Keratinocyte (primary cell): ENCODE measurements at regions not wholly inside any gene's neighbourhood (a gene's known extent, or its start where the extent isn't known, plus 50 kb on each side); places are given as distances from the start of the nearest gene placed in this dataset.

Experiments used
- DNase-seq: peaks from one replicate; pipeline ENCODE4 v3.0.0-alpha.2; 2011; ENCODE audit warnings: low read depth, missing footprints, low spot score
- FAIRE-seq: peaks from 2 replicates; lab custom pipeline; 2011; peaks lifted over from hg19 to GRCh38; lab: Jason Lieb, UNC
- H2AFZ ChIP-seq: 2 replicates; pipeline ENCODE4 v1.6.0; 2012; ENCODE audit warnings: low read length, control low read depth, inconsistent platforms; ENCODE audit not compliant: control insufficient read depth
- H3K27ac ChIP-seq: 2 replicates; pipeline ENCODE4 v1.5.1; 2011; ENCODE audit warnings: low read length; ENCODE audit not compliant: control insufficient read depth, insufficient read depth
- H3K27me3 ChIP-seq: 3 replicates; pipeline ENCODE4 v1.6.0; 2011; ENCODE audit warnings: low read length; ENCODE audit not compliant: control insufficient read depth, insufficient read depth; ENCODE audit errors: extremely low read depth
- H3K36me3 ChIP-seq, 2 experiments: 2 replicates in 1 of 2; 3 replicates in 1 of 2; pipeline ENCODE4 v1.5.1; 2011; ENCODE audit warnings: low read length in 2 of 2, mild to moderate bottlenecking in 1 of 2; ENCODE audit not compliant: control insufficient read depth in 2 of 2, insufficient read depth in 2 of 2; ENCODE audit errors: extremely low read depth in 1 of 2
- H3K4me1 ChIP-seq: 3 replicates; pipeline ENCODE4 v1.5.1; 2011; ENCODE audit warnings: low read length; ENCODE audit not compliant: control insufficient read depth, insufficient read depth; ENCODE audit errors: extremely low read depth
- H3K4me2 ChIP-seq: 3 replicates; pipeline ENCODE4 v1.6.0; 2011; ENCODE audit warnings: low read depth, low read length; ENCODE audit not compliant: control insufficient read depth, insufficient read depth; ENCODE audit errors: extremely low read depth
- H3K4me3 ChIP-seq, 3 experiments: fragments of 200-600 bp in 1 of 3; sonication (generic) in 1 of 3; 2 replicates in 2 of 3; 3 replicates in 1 of 3; pipeline ENCODE4 v1.5.1; 2011 to 2016; ENCODE audit warnings: low read length in 3 of 3, mild to moderate bottlenecking in 3 of 3, control low read depth in 2 of 3, inconsistent platforms in 1 of 3, low read depth in 1 of 3, mixed read lengths in 1 of 3, mixed run types in 1 of 3, moderate library complexity in 1 of 3; ENCODE audit not compliant: control insufficient read depth in 2 of 3, insufficient read depth in 2 of 3; ENCODE audit errors: extremely low read depth in 1 of 3
- H3K79me2 ChIP-seq: 2 replicates; pipeline ENCODE4 v1.6.0; 2012; ENCODE audit warnings: low read length; ENCODE audit not compliant: control insufficient read depth, insufficient read depth
- H3K9ac ChIP-seq: 3 replicates; pipeline ENCODE4 v1.6.0; 2011; ENCODE audit warnings: low read length; ENCODE audit not compliant: control insufficient read depth, insufficient read depth; ENCODE audit errors: extremely low read depth
- H3K9me1 ChIP-seq: 3 replicates; pipeline ENCODE4 v1.6.0; 2011; ENCODE audit warnings: low read length; ENCODE audit not compliant: control insufficient read depth, insufficient read depth; ENCODE audit errors: extremely low read depth
- H3K9me3 ChIP-seq: 2 replicates; pipeline ENCODE4 v1.5.1; 2012; ENCODE audit warnings: low read depth, low read length; ENCODE audit not compliant: control insufficient read depth
- H4K20me1 ChIP-seq: 3 replicates; pipeline ENCODE4 v1.6.0; 2011; ENCODE audit warnings: low read length; ENCODE audit not compliant: control insufficient read depth, insufficient read depth; ENCODE audit errors: extremely low read depth
- EZH2 ChIP-seq: IDR thresholded peaks from one replicate; pipeline ENCODE4 v1.6.1; 2012; ENCODE audit warnings: inconsistent platforms, mild to moderate bottlenecking, low read length, moderate library complexity
- dilution Hi-C: fragments of 300-500 bp; cut with MboI; formaldehyde crosslinking; loops from one replicate; pipeline ENCODE4 v1.7.0; 2020; ENCODE audit warnings: low sequenced_read_pairs; ENCODE audit not compliant: extremely low pct_ligation_motif_present
- TF ChIP-seq, protein P1 (sequence below), 3 experiments: IDR thresholded peaks in 1 of 3; conservative IDR thresholded peaks in 1 of 3; optimal IDR thresholded peaks in 1 of 3; 2 replicates in 2 of 3; 3 replicates in 1 of 3; pipeline versions ENCODE3 to v1.5.1; 2011; ENCODE audit warnings: low read length in 3 of 3, mild to moderate bottlenecking in 3 of 3, moderate library complexity in 2 of 3, control low read depth in 1 of 3, inconsistent platforms in 1 of 3; ENCODE audit not compliant: insufficient read depth in 2 of 3; ENCODE audit errors: extremely low read depth in 1 of 3

DNA sequence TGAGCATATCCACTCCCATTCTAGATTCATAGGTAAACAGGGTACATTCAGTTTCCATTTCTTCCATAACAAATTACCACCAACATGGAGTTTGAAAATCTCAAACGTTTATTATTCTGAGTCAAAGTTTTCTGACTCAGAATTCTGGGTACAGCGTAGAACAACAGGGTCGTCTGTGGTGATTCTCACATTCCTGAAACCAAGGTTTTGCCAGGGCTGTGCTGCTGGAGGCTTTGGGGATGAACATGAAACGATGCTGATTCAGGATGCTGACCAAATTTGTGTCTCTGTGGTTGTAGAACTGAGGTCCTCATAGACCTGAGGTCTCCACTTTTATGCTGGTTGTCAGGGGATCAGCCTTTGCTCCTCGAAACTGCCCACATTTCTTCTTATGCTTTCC, 255.7 kb downstream of the DSEL start:
- TF ChIP-seq, protein P1, sequence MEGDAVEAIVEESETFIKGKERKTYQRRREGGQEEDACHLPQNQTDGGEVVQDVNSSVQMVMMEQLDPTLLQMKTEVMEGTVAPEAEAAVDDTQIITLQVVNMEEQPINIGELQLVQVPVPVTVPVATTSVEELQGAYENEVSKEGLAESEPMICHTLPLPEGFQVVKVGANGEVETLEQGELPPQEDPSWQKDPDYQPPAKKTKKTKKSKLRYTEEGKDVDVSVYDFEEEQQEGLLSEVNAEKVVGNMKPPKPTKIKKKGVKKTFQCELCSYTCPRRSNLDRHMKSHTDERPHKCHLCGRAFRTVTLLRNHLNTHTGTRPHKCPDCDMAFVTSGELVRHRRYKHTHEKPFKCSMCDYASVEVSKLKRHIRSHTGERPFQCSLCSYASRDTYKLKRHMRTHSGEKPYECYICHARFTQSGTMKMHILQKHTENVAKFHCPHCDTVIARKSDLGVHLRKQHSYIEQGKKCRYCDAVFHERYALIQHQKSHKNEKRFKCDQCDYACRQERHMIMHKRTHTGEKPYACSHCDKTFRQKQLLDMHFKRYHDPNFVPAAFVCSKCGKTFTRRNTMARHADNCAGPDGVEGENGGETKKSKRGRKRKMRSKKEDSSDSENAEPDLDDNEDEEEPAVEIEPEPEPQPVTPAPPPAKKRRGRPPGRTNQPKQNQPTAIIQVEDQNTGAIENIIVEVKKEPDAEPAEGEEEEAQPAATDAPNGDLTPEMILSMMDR (optimal IDR thresholded peaks at IDR 0.05 in 1 of 3, IDR thresholded peaks at IDR 0.05 in 1 of 3, conservative IDR thresholded peaks at IDR 0.05 in 1 of 3; ENCODE audit: extremely low read depth in 1 of 3, insufficient read depth in 2 of 3, low read length in 3 of 3), result no peak
- TF ChIP-seq EZH2, result no peak
- no peaks in the 10 kb centered on the region for H3K9me3 ChIP-seq
- no peak overlapping the region for H2AFZ ChIP-seq
- H3K9me1 ChIP-seq, result no peaks in the 10 kb centered on the region
- no peak for FAIRE-seq
- no peaks in the 10 kb centered on the region for H3K27me3 ChIP-seq
- H3K4me2 ChIP-seq, result no peak overlapping the region
- H3K27ac ChIP-seq, result no peak overlapping the region
- H3K36me3 ChIP-seq, result no peaks in the 10 kb centered on the region
- dilution Hi-C loops, result no loop called here
- no peak overlapping the region for H3K9ac ChIP-seq
- no peak for DNase-seq
- no peaks in the 10 kb centered on the region for H3K79me2 ChIP-seq
- no peak overlapping the region for H3K4me3 ChIP-seq
- no peaks in the 10 kb centered on the region for H4K20me1 ChIP-seq
- peaks cover 4% of the 10 kb centered on the region for H3K4me1 ChIP-seq

DNA sequence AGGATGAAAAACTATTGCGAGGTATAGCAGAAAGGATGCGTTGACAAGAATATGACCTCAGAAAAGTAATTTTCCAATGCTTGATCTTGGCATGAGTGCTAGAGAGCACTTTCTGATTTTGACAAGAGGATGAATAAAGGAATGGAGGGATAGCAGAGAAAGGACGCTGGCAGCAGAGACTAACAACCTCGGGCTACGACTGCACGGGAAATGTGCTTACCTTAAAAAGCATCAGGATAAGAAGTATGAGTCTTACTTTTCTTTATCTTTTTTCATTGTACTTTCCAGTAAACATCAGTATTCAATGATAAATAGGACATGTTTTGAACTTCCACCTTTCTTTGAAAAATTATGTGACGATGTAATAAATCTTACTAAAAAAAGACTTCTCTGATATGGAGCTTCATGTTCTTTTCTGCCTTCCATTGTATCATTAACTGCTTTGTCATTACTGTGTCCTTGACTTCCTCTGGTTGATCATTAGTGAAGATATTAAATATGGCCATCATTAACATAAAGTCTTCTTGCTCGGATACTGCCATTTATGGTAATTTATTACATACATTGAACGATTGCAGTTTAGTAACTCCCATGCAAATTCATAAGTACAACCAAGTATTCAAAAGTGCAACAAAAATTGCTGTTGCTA, 265.6 kb downstream of the DSEL start:
- FAIRE-seq (no peak), DNase-seq (no peak)
- dilution Hi-C loops, result no loop called here
- H3K27me3 ChIP-seq, result no peaks in the 10 kb centered on the region
- no peak overlapping the region for H3K4me2 ChIP-seq
- no peaks in the 10 kb centered on the region for H4K20me1 ChIP-seq
- H3K9me3 ChIP-seq, result no peaks in the 10 kb centered on the region
- TF ChIP-seq EZH2, result no peak
- TF ChIP-seq, protein P1 (optimal IDR thresholded peaks at IDR 0.05 in 1 of 3, IDR thresholded peaks at IDR 0.05 in 1 of 3, conservative IDR thresholded peaks at IDR 0.05 in 1 of 3; ENCODE audit: extremely low read depth in 1 of 3, insufficient read depth in 2 of 3, low read length in 3 of 3), result no peak
- no peak overlapping the region for H3K27ac ChIP-seq
- H2AFZ ChIP-seq, result no peak overlapping the region
- H3K4me3 ChIP-seq, result no peak overlapping the region
- H3K79me2 ChIP-seq, result no peaks in the 10 kb centered on the region
- no peaks in the 10 kb centered on the region for H3K36me3 ChIP-seq
- H3K4me1 ChIP-seq, result no peaks in the 10 kb centered on the region
- H3K9me1 ChIP-seq, result no peaks in the 10 kb centered on the region
- H3K9ac ChIP-seq, result no peak overlapping the region
